Central memory CD8-positive, alpha-beta T cell (primary cell): ENCODE measurements at regions not wholly inside any gene's neighbourhood (a gene's known extent, or its start where the extent isn't known, plus 50 kb on each side); places are given as distances from the start of the nearest gene placed in this dataset.

Experiments used
- ATAC-seq: fragments of 150-1000 bp; cut with Tn5 transposase; replicated peaks from 2 replicates; pipeline ENCODE4 v1.10.0; 2022; ENCODE audit warnings: mild to moderate bottlenecking, moderate FRiP score, moderate number of reproducible peaks; ENCODE audit not compliant: poor library complexity, severe bottlenecking; ENCODE audit errors: extremely low read depth
- DNase-seq, 2 donors: peaks; one replicate each; pipeline ENCODE4 v3.0.0; 2021; ENCODE audit warnings: low spot score in 2 of 2
- H3K27ac Mint-ChIP-seq: one replicate; pipeline ENCODE4 v1.8.0; 2022; ENCODE audit warnings: low read depth, mild to moderate bottlenecking, moderate library complexity, mixed read lengths
- H3K27me3 Mint-ChIP-seq: one replicate; pipeline ENCODE4 v1.8.0; 2022; ENCODE audit warnings: mixed read lengths
- H3K36me3 Mint-ChIP-seq: one replicate; pipeline ENCODE4 v1.8.0; 2022; ENCODE audit warnings: mild to moderate bottlenecking, moderate library complexity, mixed read lengths; ENCODE audit not compliant: insufficient read depth
- H3K4me1 Mint-ChIP-seq: one replicate; pipeline ENCODE4 v1.8.0; 2022; ENCODE audit warnings: mixed read lengths
- H3K4me3 Mint-ChIP-seq: one replicate; pipeline ENCODE4 v1.8.0; 2022; ENCODE audit warnings: mild to moderate bottlenecking, moderate library complexity, mixed read lengths
- H3K9me3 Mint-ChIP-seq: one replicate; pipeline ENCODE4 v1.8.0; 2022; ENCODE audit warnings: mixed read lengths

- no peaks in the 10 kb centered on the region for H3K9me3 Mint-ChIP-seq
- ATAC-seq (no peak), DNase-seq (no peak)
- peaks cover 29% of the 10 kb centered on the region for H3K27me3 Mint-ChIP-seq
- H3K27ac Mint-ChIP-seq = no peak overlapping the region
- H3K4me1 Mint-ChIP-seq = no peaks in the 10 kb centered on the region
- no peaks in the 10 kb centered on the region for H3K36me3 Mint-ChIP-seq
- no peak overlapping the region for H3K4me3 Mint-ChIP-seq
Measured at GRCh38 chr3:124565551-124565950, 164.7 kb upstream of the UMPS start.

- Mint-ChIP-seq H3K9me3 (no peaks in the 10 kb centered on the region), H3K27ac (no peak overlapping the region), H3K27me3 (peaks cover 27% of the 10 kb centered on the region), H3K36me3 (no peaks in the 10 kb centered on the region), H3K4me1 (no peaks in the 10 kb centered on the region), H3K4me3 (no peak overlapping the region)
- ATAC-seq (no peak), DNase-seq (no peak)
Measured at GRCh38 chr3:124566701-124567100, 163.6 kb upstream of the UMPS start.

GRCh38 chr3:124567179-124567578 is 163.1 kb upstream of the UMPS start:
- Mint-ChIP-seq H3K27me3 (peaks cover 23% of the 10 kb centered on the region), H3K4me1 (no peaks in the 10 kb centered on the region), H3K36me3 (no peaks in the 10 kb centered on the region), H3K27ac (no peak overlapping the region), H3K4me3 (no peak overlapping the region), H3K9me3 (no peaks in the 10 kb centered on the region)
- ATAC-seq (no peak), DNase-seq (no peak)

- Mint-ChIP-seq H3K9me3 (no peaks in the 10 kb centered on the region), H3K36me3 (no peaks in the 10 kb centered on the region), H3K4me1 (no peaks in the 10 kb centered on the region), H3K27me3 (peaks cover 8% of the 10 kb centered on the region), H3K4me3 (no peak overlapping the region), H3K27ac (no peak overlapping the region)
- DNase-seq (no peak), ATAC-seq (no peak)
Measured at GRCh38 chr3:124569761-124570160, 160.5 kb upstream of the UMPS start.

- H3K27me3 Mint-ChIP-seq = peaks cover 8% of the 10 kb centered on the region
- DNase-seq (no peak), ATAC-seq (no peak)
- H3K4me1 Mint-ChIP-seq = no peaks in the 10 kb centered on the region
- no peak overlapping the region for H3K27ac Mint-ChIP-seq
- no peak overlapping the region for H3K4me3 Mint-ChIP-seq
- H3K9me3 Mint-ChIP-seq = no peaks in the 10 kb centered on the region
- H3K36me3 Mint-ChIP-seq = no peaks in the 10 kb centered on the region
Measured at GRCh38 chr3:124570232-124570631, 160.0 kb upstream of the UMPS start.

GRCh38 chr3:124572851-124573405 is 157.3 kb upstream of the UMPS start:
- Mint-ChIP-seq H3K9me3 (no peaks in the 10 kb centered on the region), H3K27me3 (peaks cover 26% of the 10 kb centered on the region), H3K36me3 (no peaks in the 10 kb centered on the region), H3K4me1 (no peaks in the 10 kb centered on the region), H3K4me3 (no peak overlapping the region), H3K27ac (no peak overlapping the region)
- ATAC-seq (no peak), DNase-seq (no peak)

- no peak overlapping the region for H3K27ac Mint-ChIP-seq
- no peaks in the 10 kb centered on the region for H3K9me3 Mint-ChIP-seq
- H3K4me3 Mint-ChIP-seq = no peak overlapping the region
- H3K4me1 Mint-ChIP-seq = no peaks in the 10 kb centered on the region
- peaks cover 36% of the 10 kb centered on the region for H3K27me3 Mint-ChIP-seq
- H3K36me3 Mint-ChIP-seq = no peaks in the 10 kb centered on the region
- ATAC-seq = no peak
- no peak for DNase-seq
Measured at GRCh38 chr3:124574012-124574411, 156.2 kb upstream of the UMPS start.

- Mint-ChIP-seq H3K4me1 (no peaks in the 10 kb centered on the region), H3K9me3 (no peaks in the 10 kb centered on the region), H3K27ac (no peak overlapping the region), H3K27me3 (peaks cover 35% of the 10 kb centered on the region), H3K36me3 (no peaks in the 10 kb centered on the region), H3K4me3 (no peak overlapping the region)
- DNase-seq (no peak), ATAC-seq (no peak)
Measured at GRCh38 chr3:124576565-124577493, 153.4 kb upstream of the UMPS start.

- no peak for DNase-seq
- Mint-ChIP-seq H3K36me3 (no peaks in the 10 kb centered on the region), H3K27ac (no peak overlapping the region), H3K27me3 (peaks cover 40% of the 10 kb centered on the region), H3K9me3 (no peaks in the 10 kb centered on the region), H3K4me3 (no peak overlapping the region), H3K4me1 (no peaks in the 10 kb centered on the region)
- no peak for ATAC-seq
Measured at GRCh38 chr3:124577494-124578167, 152.6 kb upstream of the UMPS start.

- H3K27me3 Mint-ChIP-seq = peaks cover 58% of the 10 kb centered on the region
- DNase-seq = no peak
- no peak overlapping the region for H3K4me3 Mint-ChIP-seq
- H3K9me3 Mint-ChIP-seq = no peaks in the 10 kb centered on the region
- H3K4me1 Mint-ChIP-seq = peaks cover 5% of the 10 kb centered on the region
- no peaks in the 10 kb centered on the region for H3K36me3 Mint-ChIP-seq
- no peak overlapping the region for H3K27ac Mint-ChIP-seq
- no peak for ATAC-seq
Measured at GRCh38 chr3:124579641-124580040, 150.6 kb upstream of the UMPS start.

GRCh38 chr3:124582196-124582595 is 148.1 kb upstream of the UMPS start:
- Mint-ChIP-seq H3K4me1 (peaks cover 16% of the 10 kb centered on the region), H3K27me3 (peaks cover 70% of the 10 kb centered on the region), H3K36me3 (no peaks in the 10 kb centered on the region), H3K27ac (no peak overlapping the region), H3K9me3 (no peaks in the 10 kb centered on the region), H3K4me3 (no peak overlapping the region)
- DNase-seq (no peak), ATAC-seq (no peak)

- H3K27ac Mint-ChIP-seq = no peak overlapping the region
- ATAC-seq (no peak), DNase-seq (no peak)
- H3K4me1 Mint-ChIP-seq = peaks cover 16% of the 10 kb centered on the region
- peaks cover 72% of the 10 kb centered on the region for H3K27me3 Mint-ChIP-seq
- no peaks in the 10 kb centered on the region for H3K9me3 Mint-ChIP-seq
- no peaks in the 10 kb centered on the region for H3K36me3 Mint-ChIP-seq
- no peak overlapping the region for H3K4me3 Mint-ChIP-seq
Measured at GRCh38 chr3:124582621-124583395, 147.4 kb upstream of the UMPS start.
